ENCODE measurements at regions not wholly inside any gene's neighbourhood (a gene's known extent, or its start where the extent isn't known, plus 50 kb on each side); places are given as distances from the start of the nearest gene placed in this dataset.

- TF ChIP-seq POLR2A (IDR thresholded peaks at IDR 0.05) (no peak), POLR2AphosphoS5 (IDR thresholded peaks at IDR 0.05) (no peak)
Measured at GRCh38 chr7:125930848-125931247, 1001.2 kb upstream of the POT1 start.
